NCI-H510A (cell line): ENCODE measurements at regions not wholly inside any gene's neighbourhood (a gene's known extent, or its start where the extent isn't known, plus 50 kb on each side); places are given as distances from the start of the nearest gene placed in this dataset.

Experiments
- DNase-seq: peaks from one replicate; lab custom pipeline; 2025; lab: John Stamatoyannopoulos, UW

GRCh38 chr4:130486841-130487240, 1390.9 kb downstream of the C4orf33 start:
- DNase-seq, result no peak

- DNase-seq, result no peak
Observed at GRCh38 chr4:130510661-130511060, 1414.7 kb downstream of the C4orf33 start.

- DNase-seq, result no peak
Observed at GRCh38 chr4:130511776-130512175, 1415.8 kb downstream of the C4orf33 start.

GRCh38 chr4:130524057-130524456, 1428.1 kb downstream of the C4orf33 start:
- DNase-seq, result no peak

- DNase-seq, result no peak
Observed at GRCh38 chr4:130530505-130530904, 1434.6 kb downstream of the C4orf33 start.

GRCh38 chr4:130534651-130535050, 1438.7 kb downstream of the C4orf33 start:
- no peak for DNase-seq

GRCh38 chr4:130542953-130543352, 1447.0 kb downstream of the C4orf33 start:
- DNase-seq, result no peak

- DNase-seq, result no peak
Observed at GRCh38 chr4:130545171-130545570, 1449.2 kb downstream of the C4orf33 start.

- DNase-seq, result no peak
Observed at GRCh38 chr4:130545596-130545995, 1449.6 kb downstream of the C4orf33 start.

GRCh38 chr4:130559268-130559667, 1463.3 kb downstream of the C4orf33 start:
- no peak for DNase-seq

- DNase-seq, result no peak
Observed at GRCh38 chr4:130563185-130563888, 1467.4 kb downstream of the C4orf33 start.

GRCh38 chr4:130563889-130564418, 1468.0 kb downstream of the C4orf33 start:
- DNase-seq, result no peak

- no peak for DNase-seq
Observed at GRCh38 chr4:130568746-130569145, 1472.8 kb downstream of the C4orf33 start.

- no peak for DNase-seq
Observed at GRCh38 chr4:130573742-130574141, 1477.8 kb downstream of the C4orf33 start.

GRCh38 chr4:130574215-130574614, 1478.3 kb downstream of the C4orf33 start:
- no peak for DNase-seq

- no peak for DNase-seq
Observed at GRCh38 chr4:130576218-130576617, 1480.3 kb downstream of the C4orf33 start.

- no peak for DNase-seq
Observed at GRCh38 chr4:130591091-130591490, 1495.1 kb downstream of the C4orf33 start.

- DNase-seq, result no peak
Observed at GRCh38 chr4:130600706-130601105, 1504.8 kb downstream of the C4orf33 start.

GRCh38 chr4:130603043-130603442, 1507.1 kb downstream of the C4orf33 start:
- DNase-seq, result no peak

- no peak for DNase-seq
Observed at GRCh38 chr4:130608121-130608520, 1512.2 kb downstream of the C4orf33 start.

GRCh38 chr4:130628531-130628930, 1532.6 kb downstream of the C4orf33 start:
- no peak for DNase-seq

- no peak for DNase-seq
Observed at GRCh38 chr4:130632731-130633604, 1537.0 kb downstream of the C4orf33 start.

- DNase-seq, result no peak
Observed at GRCh38 chr4:130636486-130636885, 1540.5 kb downstream of the C4orf33 start.
